A673 (cell line): ENCODE measurements at regions not wholly inside any gene's neighbourhood (a gene's known extent, or its start where the extent isn't known, plus 50 kb on each side); places are given as distances from the start of the nearest gene placed in this dataset.

Source experiments
- CTCF ChIP-seq: fragments of 300-800, 200-600 bp; sonication (generic); conservative IDR thresholded peaks from 2 replicates; pipeline ENCODE4 v1.5.1; 2017; ENCODE audit warnings: low read depth, mild to moderate bottlenecking, antibody characterized with exemption, low read length, moderate library complexity, mixed read lengths
- EZH2 ChIP-seq: fragments of 200-600 bp; sonication (generic); IDR thresholded peaks from 2 replicates; pipeline ENCODE4 v1.6.1; 2017; ENCODE audit warnings: borderline replicate concordance, low read depth, mild to moderate bottlenecking, mixed read lengths, antibody characterized with exemption, low read length; ENCODE audit not compliant: poor library complexity, severe bottlenecking

GRCh38 chr7:145737617-145738016 is 379.0 kb upstream of the CNTNAP2 start:
- TF ChIP-seq CTCF (no peak), EZH2 (no peak)
